Ammon's horn (tissue), 1 donor: ENCODE measurements at regions not wholly inside any gene's neighbourhood (a gene's known extent, or its start where the extent isn't known, plus 50 kb on each side); places are given as distances from the start of the nearest gene placed in this dataset.
"Not testable (repeated sequence)": the region's sequence is repeated elsewhere in the genome, so short reads cannot be mapped to it uniquely, and the experiment has no call there.

Experiments used
- DNase-seq: peaks from one replicate; pipeline ENCODE4 v3.0.0-alpha.2; 2016; ENCODE audit warnings: low spot score

DNA sequence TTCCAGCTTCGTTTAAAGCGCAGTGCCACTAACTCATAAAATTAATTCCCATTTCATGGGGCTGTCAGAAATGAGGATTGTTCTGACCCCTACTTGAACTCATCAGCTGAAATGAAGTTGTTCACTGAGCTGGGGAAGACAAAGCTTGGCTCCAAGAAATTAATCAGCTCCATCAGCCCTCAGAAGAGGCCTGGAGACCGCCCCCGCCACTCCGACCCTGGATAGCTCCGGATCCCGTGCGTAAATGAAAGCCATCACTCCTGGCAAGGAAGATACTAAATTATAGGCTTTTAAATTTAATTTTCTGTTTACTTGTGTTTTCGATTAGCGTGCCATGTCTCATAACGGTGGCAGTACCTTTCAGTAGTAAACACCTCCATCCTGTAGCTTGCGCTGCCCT, 142.8 kb upstream of the IRX2 start:
- no peak for DNase-seq

DNA sequence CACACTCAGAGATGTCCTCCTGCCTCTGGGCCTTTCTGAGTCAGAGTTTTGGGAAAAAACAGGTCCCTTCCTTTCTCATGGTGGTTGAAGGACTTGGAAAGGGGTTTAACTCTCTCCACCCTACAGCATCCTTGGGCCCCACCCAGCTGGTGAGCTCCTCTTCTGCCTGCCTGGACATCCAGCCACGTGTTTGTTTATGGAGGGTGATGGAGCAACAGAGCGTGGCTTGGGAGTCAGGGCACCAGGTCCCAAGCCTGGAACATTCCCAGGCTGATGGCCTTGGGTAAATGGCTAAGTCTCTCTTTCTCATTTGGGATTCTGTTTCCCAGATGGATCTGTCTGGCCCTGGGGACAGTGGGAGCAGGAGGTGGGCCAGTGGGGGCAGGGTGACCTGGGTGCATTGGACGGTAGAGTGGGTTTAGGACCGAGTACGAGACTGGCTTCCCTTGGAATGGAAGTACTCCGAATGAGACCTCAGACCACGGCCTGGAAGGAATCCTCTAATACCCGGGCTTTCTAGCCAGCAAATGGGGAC, 141.1 kb upstream of the IRX2 start:
- no peak for DNase-seq

DNA sequence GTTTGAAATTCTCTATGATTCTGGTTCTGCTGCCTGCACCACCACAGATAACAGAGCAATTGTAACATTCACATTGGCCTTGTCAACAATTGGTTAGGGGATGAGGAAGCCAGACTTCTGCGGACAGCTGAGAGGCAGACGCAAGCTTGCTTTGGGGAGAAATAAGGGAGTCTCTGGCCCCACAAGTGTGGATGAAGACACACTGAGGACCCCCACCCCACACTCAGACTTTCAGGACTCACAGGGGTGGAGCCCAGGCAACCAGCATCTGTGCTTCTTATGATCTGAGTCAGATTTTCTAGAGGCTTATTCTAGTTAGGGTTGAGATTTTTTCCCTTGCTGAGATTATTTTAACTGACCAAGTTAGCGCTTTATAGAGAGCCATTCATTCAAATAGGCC, 140.3 kb upstream of the IRX2 start:
- DNase-seq = no peak

DNA sequence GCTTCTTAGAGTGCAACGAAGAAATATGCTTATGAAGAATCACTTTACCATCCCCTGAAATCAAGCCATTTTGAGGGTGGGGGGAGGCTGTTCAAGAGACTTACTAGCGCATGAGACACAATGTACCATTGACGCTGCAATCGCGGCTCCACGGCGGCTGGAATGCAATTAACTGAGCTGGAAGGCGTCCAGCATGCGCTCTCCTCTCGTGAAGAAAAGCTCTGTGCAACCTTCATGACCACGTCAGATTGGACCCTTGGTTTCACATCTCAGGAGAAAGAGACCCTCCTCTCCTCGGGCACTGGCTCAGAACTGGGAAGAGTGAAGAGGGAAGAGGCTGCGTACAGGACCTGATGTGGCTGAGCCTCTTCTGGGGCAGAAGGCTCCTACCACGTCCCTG, 138.5 kb upstream of the IRX2 start:
- no peak for DNase-seq

DNA sequence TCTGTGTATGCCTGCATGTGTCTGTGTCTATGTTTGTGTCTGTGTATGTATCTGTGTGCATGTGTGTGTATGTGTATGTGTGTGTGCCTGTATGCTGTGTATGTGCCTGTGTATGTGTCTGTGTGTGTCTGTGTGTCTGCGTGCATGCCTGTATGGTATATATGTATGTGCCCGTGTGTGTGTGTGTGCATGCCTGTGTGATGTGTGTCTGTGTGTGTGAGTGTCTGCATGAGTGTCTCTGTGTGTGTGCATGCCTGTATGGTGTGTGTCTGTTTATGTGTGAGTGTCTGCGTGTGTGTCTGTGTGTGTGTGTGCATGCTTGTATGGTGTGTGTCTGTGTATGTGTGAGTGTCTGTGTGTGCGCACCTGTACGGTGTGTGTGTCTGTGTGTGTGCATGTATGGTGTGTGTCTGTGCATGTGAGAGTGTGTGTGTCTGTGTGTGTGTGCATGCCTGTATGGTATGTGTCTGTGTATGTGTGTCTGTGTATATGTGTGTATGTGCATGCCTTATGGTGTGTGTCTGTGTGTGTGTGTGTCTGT, 137.1 kb upstream of the IRX2 start:
- DNase-seq = no peak

DNA sequence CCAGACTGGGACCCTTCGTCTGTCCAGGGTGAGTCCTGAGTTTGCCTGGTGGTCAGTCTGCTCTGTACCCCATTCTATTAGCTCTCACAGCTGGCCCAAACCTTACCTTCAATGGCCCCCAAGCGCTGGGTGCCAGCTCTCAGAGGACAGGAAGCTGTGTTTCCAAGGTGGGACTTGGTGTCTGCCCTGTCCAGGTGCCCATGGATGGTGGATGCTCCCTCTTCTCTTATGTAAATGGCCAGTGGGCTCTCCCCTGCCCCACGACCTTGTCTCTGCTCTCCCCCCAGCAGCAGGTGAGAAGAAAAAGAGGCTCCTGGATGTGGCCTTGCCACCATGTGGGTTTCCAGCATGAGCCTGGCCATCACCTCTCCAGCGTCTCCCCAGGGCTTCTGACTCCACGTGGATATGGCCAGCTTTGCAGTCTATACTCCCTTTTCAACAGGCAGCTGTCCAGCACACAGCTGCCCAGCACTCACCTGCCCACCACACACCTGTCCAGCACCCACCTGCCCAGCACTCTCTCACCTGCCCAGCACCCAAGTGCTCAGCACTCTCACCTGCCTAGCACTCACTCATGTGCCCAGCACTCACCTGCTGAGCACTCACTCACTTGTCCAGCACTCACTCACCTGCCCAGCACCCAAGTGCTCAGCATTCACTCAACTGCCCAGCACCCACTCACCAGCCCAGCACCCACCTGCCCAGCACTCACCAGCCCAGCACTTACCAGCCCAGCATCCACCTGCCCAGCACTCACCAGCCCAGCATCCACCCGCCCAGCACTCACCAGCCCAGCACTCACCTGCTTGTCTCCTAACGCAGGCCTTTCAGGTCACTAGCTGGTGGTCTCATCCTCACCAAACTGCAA, 136.2 kb upstream of the IRX2 start:
- DNase-seq = no peak

DNA sequence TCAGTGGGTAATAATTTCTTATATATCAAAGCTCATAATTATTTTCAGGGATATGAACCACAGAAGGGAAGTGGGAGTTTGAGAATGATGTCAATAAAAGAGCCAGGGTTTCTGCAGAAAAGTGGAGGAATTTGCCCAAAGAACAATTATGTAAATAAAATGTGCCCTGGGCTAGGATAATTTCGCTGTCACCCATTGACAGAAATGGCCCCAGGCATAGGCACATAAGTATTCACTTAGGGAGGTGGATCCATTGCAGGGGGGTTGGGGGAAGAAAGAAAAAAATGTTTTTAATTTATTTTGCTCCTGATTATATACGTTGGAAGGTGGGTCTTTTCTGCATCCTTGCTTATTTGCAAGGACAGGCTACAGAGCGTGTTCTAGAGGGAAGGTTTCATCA, 135.1 kb upstream of the IRX2 start:
- DNase-seq = no peak

DNA sequence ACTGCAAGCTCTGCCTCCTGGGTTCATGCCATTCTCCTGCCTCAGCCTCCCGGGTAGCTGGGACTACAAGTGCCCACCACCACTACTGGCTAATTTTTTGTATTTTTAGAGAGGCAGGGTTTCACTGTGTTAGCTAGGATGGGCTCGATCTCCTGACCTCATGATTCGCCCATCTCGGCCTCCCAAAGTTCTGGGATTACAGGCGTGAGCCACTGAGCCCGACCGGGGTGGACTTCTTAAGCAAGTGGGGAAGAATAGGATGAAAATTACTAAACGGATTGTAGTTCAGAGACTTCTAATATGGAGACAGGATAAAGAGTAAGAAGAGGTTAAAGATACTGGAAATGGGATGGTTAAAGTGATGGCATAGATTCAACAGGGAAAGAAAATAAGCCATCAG, 132.3 kb upstream of the IRX2 start:
- no peak for DNase-seq

DNA sequence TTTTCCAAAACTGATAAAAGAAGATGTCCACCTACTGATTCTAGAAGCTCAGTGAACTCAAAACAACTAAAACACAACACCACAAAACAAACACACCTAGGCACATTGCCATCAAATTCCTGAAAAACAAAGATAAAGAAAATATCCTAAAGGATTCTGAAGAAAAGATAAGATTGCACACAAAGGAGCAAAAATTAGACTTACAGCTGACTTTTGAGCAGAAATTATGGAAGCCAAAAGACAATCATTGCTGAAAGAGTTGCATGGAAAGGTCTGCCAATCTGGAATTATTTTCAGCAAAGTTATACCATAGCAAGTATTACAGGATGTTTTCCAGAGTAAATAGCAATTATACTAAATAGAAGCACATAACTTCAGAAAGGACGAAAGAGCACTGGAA, 128.2 kb upstream of the IRX2 start:
- no peak for DNase-seq

DNA sequence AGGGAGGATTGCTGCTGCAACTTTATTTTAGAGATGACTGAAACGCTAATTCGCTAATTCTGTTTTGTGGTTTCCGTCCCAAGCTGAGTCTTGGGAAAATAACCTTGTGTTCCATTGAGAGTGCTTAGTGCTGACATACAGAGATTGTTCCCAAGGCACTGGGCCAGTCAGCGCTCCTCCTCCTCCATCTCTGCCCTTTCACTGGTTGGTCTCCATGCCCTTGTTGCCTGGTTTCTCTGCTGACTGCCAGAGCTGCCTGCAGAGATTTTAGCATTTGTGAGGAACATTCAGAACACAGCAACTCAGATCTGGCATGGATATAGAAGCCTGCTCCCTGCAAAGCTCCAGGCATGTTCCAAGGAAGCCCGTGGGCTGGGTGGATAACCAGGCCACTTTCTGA, 126.0 kb upstream of the IRX2 start:
- DNase-seq = peak; percentile 81

DNA sequence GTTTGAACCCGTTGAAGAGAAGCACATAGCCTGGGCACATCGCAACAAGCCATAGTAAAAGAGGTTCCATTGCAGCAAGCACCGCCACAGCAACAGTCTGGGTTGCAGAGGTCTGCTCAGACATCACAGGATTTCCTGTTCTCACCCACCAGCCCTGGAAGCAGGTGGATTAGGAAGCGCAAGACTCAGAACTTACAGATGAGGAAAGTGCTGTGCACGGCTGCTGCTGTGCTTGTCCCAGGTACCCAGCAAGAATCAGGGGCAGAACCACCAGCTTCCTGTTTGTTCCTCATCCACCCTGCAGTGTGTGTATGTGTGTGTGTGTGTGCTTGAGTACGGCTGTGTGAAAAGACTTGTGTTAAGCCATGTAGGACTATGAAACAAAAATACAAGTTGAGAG, 124.7 kb upstream of the IRX2 start:
- DNase-seq = no peak

DNA sequence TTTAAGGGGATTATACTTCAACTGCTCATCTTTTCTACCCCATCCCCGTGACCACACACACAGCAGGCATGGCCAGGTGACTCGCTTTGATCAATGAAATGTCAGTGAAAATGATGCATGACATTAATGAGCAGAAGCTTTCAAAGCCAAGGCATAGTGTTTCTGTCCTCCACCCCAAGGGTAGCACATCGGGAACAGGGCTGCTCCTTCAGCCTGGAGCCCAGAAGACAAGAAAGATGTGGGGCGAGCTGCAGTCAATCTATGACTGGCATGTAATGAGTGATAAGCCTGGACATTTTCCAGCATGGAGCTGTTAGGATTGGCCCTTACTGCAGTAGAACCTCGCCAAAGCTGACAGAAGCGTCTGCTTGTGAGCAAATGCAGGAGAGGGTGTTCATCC, 122.6 kb upstream of the IRX2 start:
- DNase-seq = no peak

DNA sequence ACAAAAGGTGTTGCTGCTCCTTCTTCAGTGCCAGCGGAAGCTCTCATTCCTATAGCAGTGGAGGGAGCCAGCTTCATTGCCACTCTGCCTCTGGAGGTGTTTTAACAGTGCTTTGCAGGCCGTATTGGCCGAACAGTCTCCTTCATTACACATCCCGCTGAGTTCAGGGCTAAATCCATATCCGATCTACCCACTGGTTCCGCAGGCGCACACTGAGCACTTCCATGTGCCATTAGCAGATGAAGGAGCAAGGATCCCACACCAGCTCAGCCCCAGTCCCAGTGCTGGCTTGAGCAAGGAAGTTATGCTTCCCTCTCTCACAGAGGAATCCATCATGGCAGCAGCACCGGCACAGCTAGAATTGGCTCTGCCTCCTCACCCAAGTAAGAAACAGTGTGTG, 121.2 kb upstream of the IRX2 start:
- DNase-seq = no peak

DNA sequence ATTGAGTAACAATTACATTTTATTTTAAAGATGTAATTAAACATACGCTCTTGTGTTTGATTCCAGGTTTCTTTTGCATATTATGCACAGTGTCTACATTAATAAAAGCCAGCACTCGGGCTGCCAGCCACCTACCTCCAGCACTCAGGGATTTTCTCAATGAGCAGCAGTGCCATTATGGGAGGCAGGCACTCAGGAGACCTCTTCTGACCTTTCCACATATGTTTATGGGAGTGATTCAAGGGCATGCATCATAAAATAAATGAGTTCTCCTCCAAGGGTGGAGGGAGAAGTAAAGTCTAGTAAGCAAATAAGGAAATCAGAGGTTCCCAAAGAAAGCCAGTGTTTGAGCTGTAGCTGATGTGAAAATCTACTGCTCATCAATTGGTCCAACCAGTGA, 119.8 kb upstream of the IRX2 start:
- no peak for DNase-seq

DNA sequence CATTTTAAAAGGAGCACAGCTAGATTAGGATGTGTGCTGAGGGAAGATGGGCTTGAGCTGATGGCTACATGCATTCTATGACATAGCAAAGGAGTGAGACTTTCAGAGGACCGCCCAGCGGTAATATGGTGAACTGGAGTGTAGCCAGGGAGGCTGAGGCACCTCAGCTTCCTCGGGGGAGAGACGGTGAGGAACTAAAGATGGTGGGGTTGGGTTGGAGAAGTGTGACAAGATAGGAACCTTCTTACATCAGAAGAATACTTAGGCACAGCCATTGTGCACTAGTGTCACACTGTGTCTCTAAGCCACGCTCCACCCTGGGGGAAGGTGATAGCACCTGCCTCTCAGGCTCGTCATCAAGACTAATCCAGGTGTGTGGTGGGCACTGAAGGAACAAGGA, 118.0 kb upstream of the IRX2 start:
- DNase-seq = no peak

DNA sequence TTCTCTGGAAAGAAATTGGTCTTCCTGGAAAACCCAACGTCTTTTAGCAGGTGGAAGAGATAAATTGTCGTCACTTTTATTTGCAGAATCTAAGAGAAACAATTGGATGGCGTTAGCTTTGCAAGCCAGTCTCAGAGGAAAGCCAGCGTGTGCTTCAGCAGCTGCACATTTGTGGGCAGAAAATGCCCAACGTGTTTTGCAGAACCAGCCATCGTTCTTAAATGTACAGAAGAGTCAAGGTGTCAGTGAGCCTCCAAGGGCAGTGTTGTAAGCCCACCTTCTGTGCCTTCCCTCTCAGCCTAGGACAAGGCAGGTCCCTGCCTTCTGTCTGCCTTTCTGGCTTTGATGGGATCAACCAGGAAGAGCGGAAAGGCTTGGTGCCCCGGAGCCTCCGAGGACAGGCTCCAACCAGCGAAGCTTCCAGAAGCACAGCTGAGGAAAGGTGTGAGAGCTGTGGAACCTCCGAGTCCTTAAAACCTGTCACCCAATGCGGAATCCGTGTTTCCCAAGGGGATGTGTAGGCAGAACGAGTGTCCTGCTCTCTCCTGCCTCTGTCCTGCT, 116.0 kb upstream of the IRX2 start:
- DNase-seq = no peak

DNA sequence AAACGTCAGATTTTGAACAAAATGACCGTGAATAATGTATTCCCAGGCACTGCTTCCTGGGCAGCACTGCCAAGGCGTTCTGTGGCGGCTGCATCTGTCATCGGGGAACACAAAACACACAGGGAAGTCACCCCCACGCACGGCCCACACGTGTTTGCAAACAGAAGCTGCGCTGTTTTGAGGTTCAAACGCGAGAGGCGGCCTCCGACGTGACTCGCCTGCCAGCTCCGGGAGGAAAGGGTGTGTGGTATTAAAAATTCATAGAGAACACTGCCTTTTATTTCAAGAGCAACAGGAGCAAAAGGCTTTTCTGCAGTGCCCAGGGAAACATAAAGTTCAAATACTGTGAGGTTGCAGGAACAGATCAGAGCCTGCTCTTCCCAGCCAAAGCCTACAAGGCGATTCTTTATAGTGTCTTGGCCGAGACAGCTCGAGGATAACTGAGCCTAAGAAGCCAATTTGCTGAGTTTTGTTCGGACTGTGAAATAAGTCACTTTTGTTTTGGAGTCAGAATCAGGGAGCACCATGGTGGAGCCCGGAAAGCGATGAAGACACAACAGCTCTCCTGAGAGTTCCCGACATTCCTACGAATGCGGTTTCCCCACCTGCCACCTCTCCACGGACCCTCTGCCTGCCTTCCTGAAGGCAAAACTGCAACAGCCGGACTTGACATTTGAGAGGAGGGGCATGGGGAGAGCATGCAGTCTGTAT, 115.3 kb upstream of the IRX2 start:
- DNase-seq = peak; percentile 54

DNA sequence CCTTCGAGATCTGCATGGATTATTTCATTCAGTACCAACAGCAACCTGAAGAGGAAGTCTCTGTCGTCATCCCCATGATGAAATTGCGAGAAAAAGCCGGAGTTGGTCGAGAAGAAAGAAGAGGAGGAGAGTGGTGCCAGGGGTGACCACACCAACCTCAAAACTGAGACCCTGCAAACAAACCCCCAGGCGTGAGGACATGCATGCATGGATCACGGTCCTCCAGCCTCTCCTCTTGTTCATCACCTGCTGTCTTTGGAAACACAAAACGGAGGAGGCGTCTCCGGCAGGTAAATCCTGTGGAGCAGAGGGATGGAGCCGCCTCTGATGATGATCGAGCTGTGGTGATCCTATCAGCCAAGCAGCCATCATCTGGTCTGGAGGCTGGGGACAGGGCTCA, 114.4 kb upstream of the IRX2 start:
- DNase-seq = no peak

DNA sequence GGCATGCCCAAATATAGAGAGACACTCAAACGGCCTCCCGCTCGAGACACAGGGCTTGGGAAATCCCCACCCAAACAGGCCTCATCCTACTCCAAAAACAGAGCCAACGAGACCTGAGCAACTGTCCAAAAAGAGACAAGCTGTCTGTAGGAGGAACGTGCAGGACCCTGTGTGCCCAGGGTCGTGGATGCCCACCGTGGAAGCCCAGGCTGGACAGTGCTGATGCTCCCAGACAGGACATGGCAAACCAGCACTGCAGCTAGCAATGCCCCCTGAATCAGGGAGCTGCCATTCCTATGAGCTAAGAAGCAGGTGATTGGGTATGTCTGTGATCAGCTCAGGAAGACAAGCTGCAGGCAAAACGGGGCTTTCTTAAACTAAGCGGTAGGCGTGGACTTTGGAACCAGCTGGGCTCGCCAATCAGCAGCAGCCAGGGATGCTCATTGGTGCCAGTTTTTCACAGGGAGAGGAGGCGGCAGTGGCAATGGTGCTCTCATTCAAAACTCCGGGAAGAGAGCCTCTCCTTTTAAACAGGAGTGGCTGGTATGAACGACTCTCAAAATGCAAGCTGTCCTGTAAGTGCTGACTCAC, 113.1 kb upstream of the IRX2 start:
- DNase-seq = no peak

DNA sequence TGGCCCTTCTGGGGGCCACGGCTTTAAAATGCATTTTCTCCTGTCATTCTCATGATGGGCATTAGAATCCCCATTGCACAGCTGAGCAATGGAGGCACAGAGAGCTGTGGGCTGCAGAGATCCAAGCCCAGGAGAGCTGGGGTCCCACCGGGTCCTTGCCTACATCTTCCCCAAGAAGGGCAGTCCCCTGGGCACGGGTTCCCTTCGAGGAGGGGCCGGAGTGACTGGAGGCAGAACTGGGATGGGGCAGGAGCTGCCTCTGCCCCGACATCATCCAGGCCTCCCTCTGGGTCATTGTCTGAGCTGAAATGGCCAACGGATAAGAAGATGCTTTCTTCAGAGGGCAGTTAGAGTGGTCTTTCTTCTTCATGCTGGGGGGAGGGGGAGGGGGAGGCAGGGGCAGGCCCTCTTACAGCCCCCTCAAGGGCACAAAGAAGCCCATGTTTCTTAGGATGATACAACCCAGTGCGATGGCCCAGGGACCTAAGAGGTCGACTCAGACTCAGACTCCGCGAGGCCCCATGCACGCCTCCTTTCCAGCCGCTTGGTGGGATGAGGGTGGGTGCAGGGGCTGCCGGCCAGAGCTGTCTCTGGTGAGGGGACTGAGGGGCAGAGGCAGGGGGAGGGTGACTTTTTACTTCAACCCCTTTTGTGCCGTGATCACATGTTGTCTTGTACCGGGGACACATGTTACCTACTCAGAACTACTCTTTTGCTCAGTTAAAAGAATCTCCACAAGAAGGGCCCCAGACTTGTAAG, 112.4 kb upstream of the IRX2 start:
- no peak for DNase-seq

DNA sequence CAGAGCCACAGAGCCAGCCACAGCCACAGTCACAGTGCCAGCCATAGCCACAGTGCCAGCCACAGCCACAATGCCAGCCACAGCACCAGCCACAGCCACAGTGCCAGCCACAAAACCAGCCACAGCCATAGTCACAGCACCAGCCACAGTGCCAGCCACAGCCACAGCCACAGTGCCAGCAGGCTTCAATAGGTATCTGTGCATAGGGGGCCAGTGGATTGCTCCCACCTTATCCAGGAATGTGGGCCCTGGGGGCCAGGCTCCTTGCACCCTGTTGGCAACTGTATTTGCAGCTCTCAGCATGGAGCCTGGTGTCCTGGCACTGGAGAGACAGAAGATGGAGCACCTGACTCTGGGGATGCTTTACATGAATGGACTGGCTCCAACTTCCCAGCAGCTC, 111.7 kb upstream of the IRX2 start:
- DNase-seq = no peak

DNA sequence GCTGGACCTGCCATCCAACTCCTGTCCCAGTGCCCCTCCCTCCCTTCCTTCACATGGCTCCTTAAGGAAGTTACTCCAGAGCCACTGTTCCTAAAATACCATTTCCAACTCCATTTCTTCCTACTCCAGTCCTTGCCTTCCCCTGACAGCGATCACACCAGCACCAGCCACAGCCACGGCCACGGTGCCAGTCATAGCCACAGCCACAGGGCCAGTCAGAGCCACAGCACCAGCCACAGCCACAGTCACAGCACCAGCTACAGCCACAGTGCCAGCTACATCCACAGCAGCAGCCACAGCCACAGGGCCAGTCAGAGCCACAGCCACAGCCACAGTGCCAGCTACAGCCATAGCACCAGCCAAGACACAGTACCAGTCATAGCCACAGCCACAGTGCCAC, 110.7 kb upstream of the IRX2 start:
- DNase-seq = not testable (repeated sequence)
